Heart left ventricle (tissue), 16 donors: ENCODE measurements at regions not wholly inside any gene's neighbourhood (a gene's known extent, or its start where the extent isn't known, plus 50 kb on each side); places are given as distances from the start of the nearest gene placed in this dataset.
A peak's percentile ranks its signal among the peaks of the same experiment; 100 is the strongest.

ENCODE experiments used
- ATAC-seq, 4 donors: fragments of 200-7000 bp; cut with Tn5 transposase; one replicate each; pipeline ENCODE4 v1.9.1; 2020 to 2022; ENCODE audit warnings: moderate library complexity in 4 of 4, mild to moderate bottlenecking in 3 of 4, moderate number of reproducible peaks in 1 of 4
- DNase-seq, 5 donors: peaks; one replicate each; pipeline ENCODE4 v3.0.0-alpha.2; 2020
- H3K27ac ChIP-seq, 12 donors: fragments of 200-600 bp; sonication (generic) in 4 of 12; one replicate each; pipeline versions ENCODE4 v1.5.0 to v1.8.0; 2016 to 2022; ENCODE audit warnings: mild to moderate bottlenecking in 2 of 12
- H3K27me3 ChIP-seq, 9 donors: fragments of 200-600 bp; sonication (generic) in 2 of 9; one replicate each; pipeline versions ENCODE4 v1.5.1 to v1.8.0; 2016 to 2022; ENCODE audit warnings: mild to moderate bottlenecking in 3 of 9
- H3K36me3 ChIP-seq, 9 donors: fragments of 200-600 bp; sonication (generic) in 2 of 9; one replicate each; pipeline versions ENCODE4 v1.5.0 to v1.8.0; 2018 to 2022; ENCODE audit warnings: mild to moderate bottlenecking in 2 of 9
- H3K4me1 ChIP-seq, 12 donors: fragments of 200-600 bp; sonication (generic) in 4 of 12; one replicate each; pipeline versions ENCODE4 v1.5.0 to v1.8.0; 2016 to 2022; ENCODE audit warnings: mild to moderate bottlenecking in 3 of 12
- H3K4me3 ChIP-seq, 12 donors: fragments of 200-600 bp; sonication (generic) in 4 of 12; one replicate each; pipeline versions ENCODE4 v1.5.0 to v1.8.0; 2017 to 2022; ENCODE audit warnings: mild to moderate bottlenecking in 9 of 12, moderate library complexity in 4 of 12
- H3K9me3 ChIP-seq, 12 donors: fragments of 200-600 bp; sonication (generic) in 4 of 12; one replicate each; pipeline versions ENCODE4 v1.5.0 to v1.8.0; 2016 to 2022; ENCODE audit warnings: mild to moderate bottlenecking in 1 of 12
- CTCF ChIP-seq, 12 donors: fragments of 200-600 bp; sonication (generic) in 4 of 12; IDR thresholded peaks; one replicate each; pipeline versions ENCODE4 v1.5.0 to v1.8.0; 2018 to 2022; ENCODE audit warnings: antibody characterized with exemption in 12 of 12, mild to moderate bottlenecking in 5 of 12
- POLR2A ChIP-seq, 2 donors: fragments of 450-650 bp; IDR thresholded peaks; one replicate each; pipeline ENCODE4 v1.6.1; 2017; ENCODE audit warnings: antibody characterized with exemption in 2 of 2, mild to moderate bottlenecking in 2 of 2, moderate library complexity in 2 of 2
- WGBS, 4 donors: extraction: QIAGEN DNeasy Blood & Tissue Kit in 2 of 4; methylation state at CpG; one replicate each; pipeline versions ENCODE4 v1.1.5 to v1.1.7; 2013 to 2018; 5-methylcytosine and 5-hydroxymethylcytosine counted together
- intact Hi-C, 10 donors: fragments of 100-400 bp; cut with DNase I; formaldehyde crosslinking; loops; one replicate each; pipeline versions ENCODE4 v1.11.1 to v1.14.2; 2022
- donor health status: ischemic (EF 13 %, LVEDD 7.1; RV severe dilation, severe dysfunction).
- donor health status: healthy with polysubstance abuse.
- donor health status: DM: no; HTN: yes; CAD: no.
- donor health status: DM: no; HTN: no; CAD: no.
- donor health status: ischemic (EF 25% LVEDD 6.9; RV normal size, moderate dysfunction).
- donor health status: ischemic (EF 25% LVEDD 5.7; RV mildly dilated, moderate dysfunction).
- donor health status: healthy.
- donor health status: DM: yes; HTN: yes; CAD: no.
- donor health status: ischemic (EF 35%, LVEDD 5.7; RV mildly dilated, moderate dysfunction).
- donor health status: nonischemic (EF 11% LVEDD 7.7; RV severe dilation, severe dysfunction).
- donor health status: DM: yes; HTN: yes; CAD: no.
- donor health status: PGD.
- donor health status: ischemic (EF 29% LVEDD 5.4; RV normal size, mild dysfunction).
- donor health status: nonischemic (EF 23%, LVEDD 6.1; RV moderate dilation, normal function).

GRCh38 chr11:37657645-37658044 is 1059.6 kb upstream of the RAG2 start:
- Histone ChIP-seq H3K27ac (no peak overlapping the region), H3K4me3 (no peak overlapping the region), H3K27me3 (no peaks in the 10 kb centered on the region), H3K4me1 (no peaks in the 10 kb centered on the region), H3K36me3 (no peaks in the 10 kb centered on the region), H3K9me3 (peaks cover 0 to 7% (median 0%) of the 10 kb centered on the region in 12 donors)
- intact Hi-C loops = no loop called here
- ATAC-seq = no peak
- no peak for DNase-seq
- 74 to 85% (median 82%) methylated on average over 1 of the region's 1 CpG for WGBS, 4 donors
- TF ChIP-seq CTCF (IDR thresholded peaks at IDR 0.05) (peak in 4 of 12 donors; percentile 12 to 31 (median 18)), POLR2A (IDR thresholded peaks at IDR 0.05) (no peak)

- Histone ChIP-seq H3K4me3 (no peak overlapping the region), H3K27ac (no peak overlapping the region), H3K4me1 (no peaks in the 10 kb centered on the region), H3K27me3 (no peaks in the 10 kb centered on the region), H3K9me3 (no peaks in the 10 kb centered on the region), H3K36me3 (no peaks in the 10 kb centered on the region)
- no peak for DNase-seq
- WGBS, 4 donors = 69 to 90% (median 84%) methylated on average over 1 of the region's 1 CpG
- intact Hi-C loops = loop anchor here in 1 of 10 donors (2.0 kb wide), 1 partner anchor 65 kb away; no protein-coding TSS in a partner anchor
- ATAC-seq = no peak
- no peak for TF ChIP-seq POLR2A (IDR thresholded peaks at IDR 0.05)
- TF ChIP-seq CTCF (IDR thresholded peaks at IDR 0.05) = no peak
Observed at GRCh38 chr11:37647767-37648166, 1049.7 kb upstream of the RAG2 start.

GRCh38 chr11:37643968-37644367 is 1045.9 kb upstream of the RAG2 start:
- intact Hi-C loops = no loop called here
- no peak for DNase-seq
- WGBS, 4 donors = 76 to 87% (median 82%) methylated on average over 2 of the region's 2 CpGs
- no peak for TF ChIP-seq CTCF (IDR thresholded peaks at IDR 0.05)
- no peak for TF ChIP-seq POLR2A (IDR thresholded peaks at IDR 0.05)
- Histone ChIP-seq H3K36me3 (no peaks in the 10 kb centered on the region), H3K9me3 (peaks cover 0 to 3% (median 0%) of the 10 kb centered on the region in 12 donors), H3K27me3 (no peaks in the 10 kb centered on the region), H3K4me1 (no peaks in the 10 kb centered on the region), H3K27ac (no peak overlapping the region), H3K4me3 (no peak overlapping the region)
- ATAC-seq = no peak

- no peaks in the 10 kb centered on the region for H3K27me3 ChIP-seq
- no peaks in the 10 kb centered on the region for H3K36me3 ChIP-seq
- DNase-seq = no peak
- H3K4me3 ChIP-seq = no peak overlapping the region
- WGBS, 4 donors = 60 to 79% (median 65%) methylated on average over 2 of the region's 2 CpGs
- TF ChIP-seq POLR2A (IDR thresholded peaks at IDR 0.05) (no peak), CTCF (IDR thresholded peaks at IDR 0.05) (no peak)
- intact Hi-C loops = no loop called here
- peaks cover 0 to 3% (median 0%) of the 10 kb centered on the region in 12 donors for H3K9me3 ChIP-seq
- ATAC-seq = no peak
- no peak overlapping the region for H3K27ac ChIP-seq
- no peaks in the 10 kb centered on the region for H3K4me1 ChIP-seq
Observed at GRCh38 chr11:37642296-37642695, 1044.3 kb upstream of the RAG2 start.
